ENCODE measurements at regions not wholly inside any gene's neighbourhood (a gene's known extent, or its start where the extent isn't known, plus 50 kb on each side); places are given as distances from the start of the nearest gene placed in this dataset.

GRCh38 chr12:126644236-126645020 is 1579.2 kb downstream of the AACS start:
- Mint-ChIP-seq H3K9me3 (ENCODE audit: insufficient read depth) (peaks cover 8% of the 10 kb centered on the region), H3K4me3 (no peak overlapping the region), H3K4me1 (no peaks in the 10 kb centered on the region), H3K27me3 (no peaks in the 10 kb centered on the region), H3K27ac (no peak overlapping the region)
- H3K27me3 ChIP-seq (replicated peaks in 1 of 4; ENCODE audit: control extremely low read depth in 1 of 4, control insufficient read depth in 3 of 4, insufficient read depth in 4 of 4, low read length in 3 of 4), result no peaks in the 10 kb centered on the region
- intact Hi-C loops (cut with micrococcal nuclease), result no loop called here
- no peak overlapping the region for H3K4me3 ChIP-seq (ENCODE audit: control extremely low read depth in 1 of 5, extremely low read depth in 1 of 5, insufficient read depth in 1 of 5, low read depth in 2 of 5, low read length in 4 of 5)
- H3K27ac ChIP-seq (ENCODE audit: low read length in 2 of 2), result no peak overlapping the region
- no peak overlapping the region for H3K4me2 ChIP-seq (replicated peaks; ENCODE audit: low read depth, low read length, poor library complexity, severe bottlenecking)
- no peak for ATAC-seq (ENCODE audit: low read depth)
- POLR2A ChIA-PET, result no interaction called here
- H3K36me3 ChIP-seq (replicated peaks in 1 of 2; ENCODE audit: control extremely low read depth in 1 of 2, control insufficient read depth in 1 of 2, extremely low read depth in 1 of 2, insufficient read depth in 2 of 2, low read length in 1 of 2), result no peaks in the 10 kb centered on the region
- H3K9me3 ChIP-seq (ENCODE audit: control extremely low read depth in 1 of 3, control insufficient read depth in 2 of 3, insufficient read depth in 1 of 3, low read length in 2 of 3), result peaks cover 0 to 11% (median 1%) of the 10 kb centered on the region in 3 donors
- CTCF ChIA-PET, result no interaction called here
- H3K9ac ChIP-seq (ENCODE audit: low read length), result no peak overlapping the region
- no peak overlapping the region for H2AFZ ChIP-seq (ENCODE audit: insufficient read depth, low read depth, low read length, poor library complexity, severe bottlenecking)
- DNase-seq, result no peak
- H3K79me2 ChIP-seq (ENCODE audit: control insufficient read depth, insufficient read depth, low read length), result no peaks in the 10 kb centered on the region
- TF ChIP-seq EZH2 (IDR thresholded peaks at IDR 0.05; ENCODE audit: borderline replicate concordance, insufficient read depth, low read depth, low read length, poor library complexity, severe bottlenecking) (no peak), CTCF (IDR thresholded peaks at IDR 0.05) (no peak)
- WGBS (ENCODE audit: insufficient coverage), result no CpG with 5 or more reads among the region's 2 CpGs
- no peaks in the 10 kb centered on the region for H3K4me1 ChIP-seq (ENCODE audit: control insufficient read depth in 2 of 2, insufficient read depth in 2 of 2, low read length in 2 of 2)
- H4K20me1 ChIP-seq (ENCODE audit: control insufficient read depth, insufficient read depth, low read length, poor library complexity, severe bottlenecking), result no peaks in the 10 kb centered on the region

GRCh38 chr12:126648074-126648473 is 1582.8 kb downstream of the AACS start:
- no peak for ATAC-seq (ENCODE audit: low read depth)
- ChIA-PET CTCF (no interaction called here), POLR2A (no interaction called here)
- Histone ChIP-seq H3K27me3 (replicated peaks in 1 of 4; ENCODE audit: control extremely low read depth in 1 of 4, control insufficient read depth in 3 of 4, insufficient read depth in 4 of 4, low read length in 3 of 4) (no peaks in the 10 kb centered on the region), H4K20me1 (ENCODE audit: control insufficient read depth, insufficient read depth, low read length, poor library complexity, severe bottlenecking) (no peaks in the 10 kb centered on the region), H3K79me2 (ENCODE audit: control insufficient read depth, insufficient read depth, low read length) (no peaks in the 10 kb centered on the region), H3K9ac (ENCODE audit: low read length) (no peak overlapping the region), H3K4me2 (replicated peaks; ENCODE audit: low read depth, low read length, poor library complexity, severe bottlenecking) (no peak overlapping the region), H3K9me3 (ENCODE audit: control extremely low read depth in 1 of 3, control insufficient read depth in 2 of 3, insufficient read depth in 1 of 3, low read length in 2 of 3) (peaks cover 0 to 1% (median 0%) of the 10 kb centered on the region in 3 donors), H3K36me3 (replicated peaks in 1 of 2; ENCODE audit: control extremely low read depth in 1 of 2, control insufficient read depth in 1 of 2, extremely low read depth in 1 of 2, insufficient read depth in 2 of 2, low read length in 1 of 2) (no peaks in the 10 kb centered on the region), H2AFZ (ENCODE audit: insufficient read depth, low read depth, low read length, poor library complexity, severe bottlenecking) (no peak overlapping the region), H3K4me1 (ENCODE audit: control insufficient read depth in 2 of 2, insufficient read depth in 2 of 2, low read length in 2 of 2) (no peaks in the 10 kb centered on the region), H3K4me3 (ENCODE audit: control extremely low read depth in 1 of 5, extremely low read depth in 1 of 5, insufficient read depth in 1 of 5, low read depth in 2 of 5, low read length in 4 of 5) (no peak overlapping the region), H3K27ac (ENCODE audit: low read length in 2 of 2) (no peak overlapping the region)
- intact Hi-C loops (cut with micrococcal nuclease), result no loop called here
- Mint-ChIP-seq H3K9me3 (ENCODE audit: insufficient read depth) (peaks cover 8% of the 10 kb centered on the region), H3K4me1 (no peaks in the 10 kb centered on the region), H3K27me3 (no peaks in the 10 kb centered on the region), H3K27ac (no peak overlapping the region), H3K4me3 (no peak overlapping the region)
- WGBS (ENCODE audit: insufficient coverage), result 69% methylated on average over 4 of the region's 5 CpGs
- no peak for TF ChIP-seq CTCF (IDR thresholded peaks at IDR 0.05)
- no peak for TF ChIP-seq EZH2 (IDR thresholded peaks at IDR 0.05; ENCODE audit: borderline replicate concordance, insufficient read depth, low read depth, low read length, poor library complexity, severe bottlenecking)
- DNase-seq, result no peak

Data from B cell (primary cell).